ENCODE measurements at regions not wholly inside any gene's neighbourhood (a gene's known extent, or its start where the extent isn't known, plus 50 kb on each side); places are given as distances from the start of the nearest gene placed in this dataset.

DNA sequence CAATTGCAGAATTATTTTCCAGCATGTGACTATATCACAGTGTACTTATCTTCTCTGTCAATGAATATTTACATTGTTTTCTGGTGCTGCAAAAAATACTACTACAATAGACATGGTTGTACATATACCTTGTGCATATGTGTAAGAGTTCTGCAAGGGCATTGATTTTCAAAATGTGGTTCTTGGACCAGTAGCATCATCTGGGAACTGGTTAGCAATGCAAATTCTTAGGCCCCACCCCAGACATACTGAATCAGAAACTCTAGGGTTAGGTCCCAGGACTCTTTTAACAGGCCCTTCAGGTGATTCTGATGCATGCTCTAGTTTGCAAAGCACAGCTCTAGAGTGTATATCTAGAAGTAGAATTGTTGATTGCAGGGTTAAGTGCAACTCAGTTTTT lies 292.3 kb downstream of the ZNF621 start:
- DNase-seq (ENCODE audit: low read depth): no peak

DNA sequence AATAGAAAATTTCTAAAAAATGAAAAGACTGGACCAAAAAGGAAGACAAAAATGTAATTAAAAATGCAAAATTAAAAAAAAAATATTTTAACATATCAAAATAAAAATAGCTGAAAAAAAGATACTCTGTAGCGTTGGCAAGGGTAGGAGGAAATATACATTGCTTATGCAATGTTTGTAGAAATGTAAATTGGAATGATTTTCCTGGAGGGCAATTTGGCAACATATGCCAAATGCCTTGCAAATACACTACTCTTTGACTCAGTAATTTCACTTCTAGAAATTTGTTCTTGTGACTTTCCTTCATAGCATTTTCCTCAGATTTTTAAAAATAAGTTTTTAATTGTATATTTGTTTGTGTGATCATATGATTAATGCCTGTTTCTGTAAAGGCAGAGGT lies 296.6 kb downstream of the ZNF621 start:
- no peak for DNase-seq (ENCODE audit: low read depth)

DNA sequence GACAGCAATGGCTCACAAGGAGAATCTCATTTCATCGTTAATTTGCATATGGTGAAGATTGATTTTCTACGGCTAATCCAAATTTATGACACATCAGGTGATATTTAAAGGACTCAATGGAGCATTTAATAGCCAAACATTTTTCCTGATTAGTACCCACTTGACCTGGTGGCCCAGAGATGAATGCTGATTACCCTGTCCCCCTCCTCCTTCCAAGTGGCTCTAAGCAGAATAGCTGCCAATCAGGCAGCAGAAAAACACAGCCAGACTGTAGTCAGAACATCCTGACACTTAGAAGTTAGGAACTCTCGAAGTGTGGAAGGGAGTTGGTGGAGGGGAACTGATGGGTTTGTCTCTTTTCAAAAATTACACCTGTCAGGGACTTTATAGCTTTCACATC lies 302.5 kb downstream of the ZNF621 start:
- no peak for DNase-seq (ENCODE audit: low read depth)

DNA sequence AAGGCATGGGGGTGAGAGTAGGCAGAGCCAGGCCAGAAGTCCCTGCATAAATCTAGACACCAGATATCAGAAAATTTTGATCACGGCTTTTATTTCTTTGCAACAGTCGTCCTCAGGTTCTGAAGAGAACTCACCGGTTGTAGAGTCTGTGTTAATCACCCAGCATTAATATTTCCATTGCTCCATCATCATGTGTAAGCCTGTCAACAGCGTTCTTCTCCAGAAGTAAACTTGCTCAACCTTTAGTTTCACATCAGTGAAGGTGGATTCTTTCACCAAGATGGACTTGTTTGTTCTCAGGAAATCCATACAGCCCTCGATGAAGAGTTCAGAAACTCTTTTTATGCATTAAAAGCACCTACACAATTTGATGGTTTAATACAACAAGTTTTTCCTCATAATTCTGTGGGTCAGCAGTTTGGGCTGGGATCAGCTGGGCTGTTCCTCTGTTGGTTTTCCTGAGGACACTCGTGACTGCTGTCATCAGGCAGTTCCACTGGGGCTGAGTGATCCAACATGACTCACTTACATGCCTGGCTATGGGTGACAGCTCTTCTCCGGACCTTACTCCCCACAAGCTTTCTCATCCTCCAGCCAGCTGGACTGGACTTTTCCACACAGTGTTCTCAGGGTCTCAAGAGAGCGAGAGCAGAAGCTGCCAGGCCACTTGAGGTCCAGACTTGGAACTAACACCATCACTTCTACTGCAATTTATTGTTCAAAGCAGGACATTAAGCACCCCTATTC lies 303.4 kb downstream of the ZNF621 start:
- DNase-seq (ENCODE audit: low read depth): peak; percentile 92

DNA sequence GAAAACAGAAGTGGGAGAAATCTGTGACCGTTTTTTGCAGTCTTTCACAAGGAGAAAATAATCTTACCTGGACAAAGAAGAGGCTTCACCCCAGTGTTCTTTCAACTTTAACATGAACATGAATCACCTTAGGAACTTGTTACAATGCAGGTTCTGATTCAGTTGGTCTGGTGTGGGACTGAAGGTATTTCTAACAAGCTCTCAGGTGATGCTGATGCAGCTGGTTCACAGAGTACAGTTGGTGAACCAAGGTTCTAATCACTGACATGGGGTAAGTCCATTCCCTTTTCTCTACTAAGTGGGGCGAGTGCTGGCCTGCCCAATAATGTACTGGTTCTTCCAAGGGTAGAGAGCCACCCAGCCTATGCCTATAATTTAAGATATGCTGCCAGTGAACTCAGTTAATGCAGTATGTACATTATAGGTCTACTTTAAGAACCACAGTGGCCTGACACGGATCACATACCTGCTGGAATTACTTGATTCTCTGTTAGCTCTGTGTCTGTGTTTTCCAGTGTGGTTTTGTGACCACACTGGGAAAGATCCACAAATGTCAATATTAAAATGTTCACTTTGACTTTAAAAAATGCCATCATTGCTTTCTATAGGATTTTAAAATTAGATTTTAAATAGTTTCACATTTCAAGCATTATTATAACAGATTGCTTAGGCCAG lies 304.1 kb downstream of the ZNF621 start:
- DNase-seq (ENCODE audit: low read depth): no peak

DNA sequence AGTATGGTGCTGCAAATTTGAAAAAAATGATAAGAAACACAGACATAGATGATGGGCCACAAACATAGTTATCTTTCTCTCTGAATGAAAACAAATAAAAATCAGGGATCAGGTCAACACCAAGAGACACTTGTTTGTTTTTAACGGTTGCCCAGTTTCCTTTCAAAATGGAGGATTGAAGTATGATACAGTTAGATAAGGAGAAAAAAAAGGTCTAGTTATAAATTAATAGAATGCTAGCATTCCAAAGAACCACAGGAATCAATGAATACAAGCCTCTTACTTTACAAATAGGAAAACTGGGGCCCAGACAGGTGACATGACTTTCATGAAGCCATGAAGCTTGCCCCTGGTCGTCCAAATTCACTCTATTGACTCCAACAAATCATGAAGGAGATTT lies 305.1 kb downstream of the ZNF621 start:
- DNase-seq (ENCODE audit: low read depth): no peak

DNA sequence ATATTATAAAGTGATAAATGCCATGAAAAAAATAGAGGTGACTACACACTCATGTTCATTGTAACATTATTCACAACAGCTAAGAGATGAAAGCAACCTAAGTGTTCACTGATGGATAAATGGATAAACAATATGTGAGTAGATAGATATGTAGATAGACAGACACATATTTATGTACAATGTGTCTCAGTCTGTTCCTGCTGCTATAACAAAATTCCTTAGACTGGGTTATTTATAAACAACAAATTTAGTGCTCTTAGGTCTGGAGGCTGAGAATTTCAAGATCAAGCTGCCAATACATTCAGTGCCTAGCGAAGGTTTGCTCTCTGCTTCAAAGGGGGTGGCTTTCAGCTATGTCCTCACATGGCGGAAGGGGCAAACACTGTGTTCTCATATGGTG lies 312.5 kb downstream of the ZNF621 start:
- no peak for DNase-seq (ENCODE audit: low read depth)

DNA sequence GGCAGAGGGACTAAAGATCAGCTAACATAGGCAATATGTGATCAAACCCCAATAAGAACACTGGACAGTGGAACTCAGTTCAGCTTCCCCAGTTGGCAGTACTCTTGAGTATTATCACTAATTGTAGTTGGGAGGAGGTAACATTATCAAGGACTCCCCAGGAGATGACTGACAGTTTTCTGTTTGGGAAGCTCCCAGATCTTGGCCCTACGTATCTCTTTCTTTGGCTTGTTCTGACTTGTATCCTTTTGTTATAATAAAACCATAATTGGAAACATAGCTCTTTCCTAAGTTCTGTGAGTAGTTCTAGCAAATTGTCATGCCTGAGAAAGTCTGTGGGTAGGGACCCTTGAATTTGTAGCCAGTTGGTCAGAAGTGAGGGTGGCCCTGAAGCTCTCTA lies 316.4 kb downstream of the ZNF621 start:
- DNase-seq (ENCODE audit: low read depth): no peak

DNA sequence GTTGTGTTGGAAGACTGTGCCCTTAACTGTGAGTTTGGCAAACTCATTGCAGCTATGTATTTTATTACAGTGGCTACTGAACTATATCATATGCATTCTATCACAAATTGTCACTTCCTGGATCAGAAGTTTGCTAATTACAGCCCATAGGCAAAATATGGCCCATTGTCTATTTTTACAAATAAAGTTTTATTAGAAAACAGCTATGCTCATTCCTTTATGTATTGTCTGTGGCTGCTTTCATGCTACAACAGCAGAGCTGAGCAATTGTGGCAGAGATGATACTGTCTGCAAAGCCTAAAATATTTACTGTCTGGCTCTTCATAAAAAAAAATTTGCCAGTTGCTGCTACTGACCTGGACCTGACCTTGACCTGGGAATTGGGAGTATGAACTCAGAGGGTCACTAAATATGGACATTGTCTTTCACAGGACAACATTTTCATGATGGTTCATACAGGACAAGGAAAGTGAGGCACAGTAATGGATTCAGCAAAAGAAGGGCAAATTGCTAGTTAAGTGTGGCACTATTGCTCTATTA lies 316.9 kb downstream of the ZNF621 start:
- DNase-seq (ENCODE audit: low read depth): no peak

DNA sequence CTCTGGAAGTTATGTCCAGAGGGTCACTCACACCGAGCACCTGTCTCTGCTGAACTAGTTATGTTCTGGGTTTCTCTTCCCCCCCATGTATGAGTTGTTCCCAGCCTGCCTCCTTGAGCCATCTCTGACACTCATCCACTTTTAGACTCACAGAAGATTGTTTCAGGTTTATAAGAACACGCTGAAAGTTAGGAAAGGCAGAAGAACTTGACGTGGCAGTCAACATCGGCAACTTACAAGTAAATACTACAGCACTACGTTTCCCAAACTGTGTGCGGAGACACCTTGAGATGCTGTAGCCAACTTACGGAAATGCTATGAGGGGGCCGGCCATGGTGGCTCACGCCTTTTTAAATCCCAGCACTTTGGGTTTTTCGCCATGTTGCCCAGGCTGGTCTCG lies 318.0 kb downstream of the ZNF621 start:
- no peak for DNase-seq (ENCODE audit: low read depth)

DNA sequence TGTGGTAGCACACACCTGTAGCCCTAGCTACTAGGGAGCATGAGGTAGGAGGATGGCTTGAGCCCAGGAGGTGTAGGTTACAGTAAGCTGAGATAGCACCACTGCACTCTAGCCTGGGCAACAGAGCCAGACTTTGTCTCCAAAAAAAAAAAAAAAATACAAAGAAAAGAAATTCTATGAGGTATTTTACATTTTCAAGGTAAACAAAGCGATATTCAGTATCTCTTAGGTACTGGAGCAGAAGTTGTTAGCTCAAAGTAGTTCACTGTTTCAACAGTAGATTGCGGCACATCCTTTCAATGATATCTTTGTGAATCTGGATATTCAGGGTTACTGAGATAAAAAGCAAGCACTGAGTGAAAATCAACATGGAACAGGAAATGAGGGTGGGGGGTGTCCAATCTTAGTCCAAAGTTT lies 318.5 kb downstream of the ZNF621 start:
- no peak for DNase-seq (ENCODE audit: low read depth)

DNA sequence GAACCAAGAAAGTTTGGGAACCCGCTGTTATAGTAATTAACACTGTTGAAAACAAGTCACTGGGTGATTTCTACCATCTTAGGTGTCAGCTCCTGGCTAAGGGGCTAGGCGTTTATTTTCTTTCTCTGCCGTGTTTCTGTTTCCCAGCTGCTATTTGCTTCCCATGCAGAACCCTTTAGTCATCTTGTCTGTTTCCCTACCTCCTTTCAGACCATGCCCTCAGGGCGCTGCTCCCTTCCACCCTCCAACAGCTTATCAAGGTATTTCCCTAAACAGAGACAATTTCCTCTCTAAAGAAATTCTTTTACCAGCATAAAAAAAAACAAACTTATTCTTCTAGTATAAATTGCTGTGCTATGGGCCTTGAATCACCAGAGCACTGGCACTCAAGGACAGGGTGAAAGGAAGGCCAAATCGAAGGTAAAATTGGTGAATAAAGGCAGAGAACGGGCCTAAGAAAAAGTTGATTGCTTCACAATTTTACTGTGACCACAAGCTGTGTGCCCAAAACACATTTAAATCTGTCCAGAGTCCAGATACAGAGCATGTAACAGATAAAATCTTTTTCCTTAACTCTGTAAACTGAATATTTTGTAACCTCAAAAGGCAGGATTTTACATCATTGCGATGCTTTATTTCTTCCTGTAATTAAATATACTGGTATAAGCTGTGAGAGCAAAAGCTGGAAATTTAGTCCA lies 319.2 kb downstream of the ZNF621 start:
- DNase-seq (ENCODE audit: low read depth): peak; percentile 92

DNA sequence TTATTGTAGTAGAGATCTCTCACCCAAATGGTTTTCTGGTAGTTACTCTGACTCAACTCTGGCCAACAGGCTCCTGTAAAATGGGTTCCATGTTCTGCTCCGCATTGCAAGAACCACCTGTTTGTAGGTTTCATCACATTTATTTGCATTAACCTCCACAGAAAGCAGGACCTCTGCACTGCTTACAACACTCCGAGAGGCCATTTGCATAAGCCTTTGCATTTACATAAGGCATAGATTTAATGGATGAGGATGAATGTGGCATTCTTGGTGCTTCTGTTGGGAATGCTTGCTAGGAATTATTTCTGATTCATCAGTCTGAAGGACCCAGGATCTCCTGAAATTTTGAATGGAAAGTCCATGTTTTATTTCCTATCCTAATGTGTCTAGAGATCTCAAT lies 320.1 kb downstream of the ZNF621 start:
- no peak for DNase-seq (ENCODE audit: low read depth)

DNA sequence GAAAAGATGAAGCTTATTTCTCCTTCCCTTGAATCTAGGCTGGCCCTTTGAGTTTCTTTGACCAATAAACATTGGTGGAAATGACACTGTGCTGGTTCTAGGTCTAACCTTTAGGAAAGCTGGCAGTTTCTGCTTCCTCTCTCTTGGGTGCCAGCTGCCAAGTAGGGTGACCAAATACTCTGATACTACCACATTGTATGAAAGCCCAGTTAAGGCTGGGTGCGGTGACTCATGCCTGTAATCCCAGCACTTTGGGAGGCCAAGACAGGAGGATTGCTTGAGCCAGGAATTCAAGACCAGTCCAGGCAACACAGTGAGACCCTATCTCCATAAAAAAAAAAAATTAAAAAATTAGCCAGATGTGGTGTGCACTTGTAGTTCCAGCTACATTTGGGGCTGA lies 320.7 kb downstream of the ZNF621 start:
- peak; percentile 55 for DNase-seq (ENCODE audit: low read depth)

DNA sequence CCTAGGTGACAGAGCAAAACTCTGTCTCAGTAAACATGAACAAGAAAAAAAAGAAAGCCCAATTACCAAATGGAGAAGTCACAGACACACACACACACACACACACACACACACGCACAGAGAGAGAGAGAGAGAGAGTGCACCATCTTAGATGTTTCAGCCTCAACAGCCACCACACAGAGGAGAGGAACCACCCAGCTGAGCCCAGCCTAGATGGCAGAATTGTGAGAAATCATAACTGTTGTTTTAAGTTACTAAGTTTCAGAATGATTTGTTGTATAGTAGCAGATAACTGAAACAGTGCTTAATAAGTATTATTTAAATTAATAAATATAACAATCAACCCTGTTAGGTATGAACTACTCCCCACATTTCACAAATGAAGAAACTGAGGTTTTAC lies 321.2 kb downstream of the ZNF621 start:
- DNase-seq (ENCODE audit: low read depth): no peak

DNA sequence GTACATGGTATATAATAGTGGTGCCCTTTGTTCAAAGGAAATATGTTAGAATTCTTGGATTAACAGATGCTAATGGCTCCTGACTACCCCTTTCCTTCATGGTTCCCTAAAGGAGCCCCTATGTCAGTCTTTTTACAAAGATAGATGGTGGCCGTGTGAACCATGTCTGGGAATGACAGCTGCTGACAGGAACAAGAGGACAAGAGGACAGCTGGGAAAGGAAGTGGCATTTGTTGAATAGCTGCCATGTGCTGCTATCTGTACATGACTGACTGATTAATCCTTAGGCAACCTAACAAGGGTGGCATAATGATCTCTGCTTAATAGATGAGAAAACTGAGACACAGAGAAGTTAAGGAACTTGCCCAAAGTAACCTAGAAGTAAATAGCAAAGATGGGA lies 321.7 kb downstream of the ZNF621 start:
- no peak for DNase-seq (ENCODE audit: low read depth)

DNA sequence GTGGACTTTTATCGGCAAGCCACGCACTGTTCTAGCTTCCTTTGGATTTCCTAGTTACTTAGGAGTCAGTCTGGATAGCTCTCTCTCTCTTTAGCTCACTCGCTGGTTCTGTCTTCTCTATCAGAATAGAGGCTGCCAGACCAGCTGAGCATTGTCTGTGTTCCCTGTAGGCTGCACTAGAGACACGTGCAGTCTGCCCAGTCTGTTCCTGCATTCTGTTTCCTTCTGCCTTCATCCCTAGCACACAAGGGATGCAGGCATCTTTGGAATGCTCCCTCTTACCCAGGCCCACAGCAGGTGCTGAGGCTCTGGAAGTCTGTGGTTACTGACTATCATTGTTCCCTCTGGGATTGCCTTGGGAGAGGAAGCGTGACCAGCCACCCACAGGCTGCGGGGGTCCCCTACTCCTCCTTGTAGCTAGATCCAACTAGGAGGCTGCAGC lies 322.8 kb downstream of the ZNF621 start:
- peak; percentile 91 for DNase-seq (ENCODE audit: low read depth)

DNA sequence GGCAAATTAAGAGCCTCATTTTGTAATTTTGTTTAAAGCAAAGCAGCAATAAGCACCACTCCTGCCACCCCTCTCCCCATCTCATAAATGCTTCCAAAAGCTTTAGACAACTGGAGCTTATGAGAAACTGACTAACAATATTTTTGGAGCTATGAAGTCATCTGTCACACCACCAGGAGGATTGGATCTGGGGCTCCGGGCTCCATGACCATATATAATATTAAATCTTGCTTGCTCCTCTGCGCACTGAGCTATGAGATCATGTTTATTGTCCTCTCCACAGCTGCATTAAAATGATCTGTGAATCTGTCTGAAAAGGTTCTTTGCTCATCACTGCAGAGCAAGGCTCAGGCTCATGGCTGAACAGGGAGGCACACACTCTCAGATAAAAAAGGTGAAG lies 323.7 kb downstream of the ZNF621 start:
- no peak for DNase-seq (ENCODE audit: low read depth)

DNA sequence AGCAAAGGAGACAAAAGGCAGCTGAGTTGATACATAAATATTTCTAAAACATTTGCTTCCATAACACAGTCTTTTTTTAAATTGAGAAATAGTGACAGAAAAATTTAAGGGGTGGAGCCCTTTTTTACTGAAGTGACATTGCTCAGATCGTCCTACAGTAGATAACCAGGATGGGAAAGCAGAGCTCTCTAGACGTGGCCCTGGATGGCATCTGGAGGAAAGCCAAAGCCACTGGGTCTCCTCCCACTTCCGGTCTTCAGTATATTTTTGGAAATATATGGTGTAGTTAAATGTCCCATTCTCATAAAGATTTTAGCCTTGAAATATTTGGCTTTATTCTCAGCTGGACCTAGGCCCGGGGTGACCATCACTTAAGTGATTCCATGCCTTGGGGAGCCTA lies 326.1 kb downstream of the ZNF621 start:
- DNase-seq (ENCODE audit: low read depth): no peak

DNA sequence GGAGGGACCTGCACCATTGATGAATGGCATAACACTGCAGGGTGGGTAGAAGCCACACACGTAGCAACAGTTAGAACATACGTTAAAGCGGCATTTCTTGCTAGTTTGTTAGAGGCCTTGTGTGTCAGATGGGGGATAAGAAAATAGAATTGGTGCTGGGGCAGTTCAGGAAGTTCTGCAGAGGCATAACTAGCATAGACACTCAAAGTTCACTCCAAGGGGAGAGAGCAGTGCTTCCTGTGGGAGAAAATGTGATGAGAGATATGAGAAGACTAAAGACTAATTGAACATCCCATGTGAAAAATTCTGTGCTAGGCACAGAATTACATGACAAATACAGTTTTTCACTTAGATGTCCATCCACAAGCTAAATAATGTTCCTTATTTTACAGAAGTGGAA lies 327.1 kb downstream of the ZNF621 start:
- DNase-seq (ENCODE audit: low read depth): no peak

DNA sequence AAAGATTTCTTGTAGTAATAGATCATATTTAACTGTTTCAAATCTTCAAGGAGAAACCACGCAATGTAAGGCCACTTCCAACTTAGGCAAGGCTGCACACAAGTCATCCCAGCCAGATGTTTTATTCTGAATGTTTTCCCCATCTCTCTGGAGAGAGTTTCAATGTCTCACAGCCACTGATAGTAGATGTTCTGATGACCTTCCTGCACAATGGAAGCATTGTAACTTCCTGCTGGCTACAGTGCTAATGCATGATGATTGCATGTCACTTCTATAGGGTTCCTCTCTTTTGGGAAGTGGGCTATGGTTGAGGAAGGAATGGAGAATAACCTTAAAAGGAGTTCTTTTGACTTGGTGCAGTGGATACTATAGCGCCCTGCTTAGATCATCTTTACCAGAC lies 328.0 kb downstream of the ZNF621 start:
- DNase-seq (ENCODE audit: low read depth): no peak

DNA sequence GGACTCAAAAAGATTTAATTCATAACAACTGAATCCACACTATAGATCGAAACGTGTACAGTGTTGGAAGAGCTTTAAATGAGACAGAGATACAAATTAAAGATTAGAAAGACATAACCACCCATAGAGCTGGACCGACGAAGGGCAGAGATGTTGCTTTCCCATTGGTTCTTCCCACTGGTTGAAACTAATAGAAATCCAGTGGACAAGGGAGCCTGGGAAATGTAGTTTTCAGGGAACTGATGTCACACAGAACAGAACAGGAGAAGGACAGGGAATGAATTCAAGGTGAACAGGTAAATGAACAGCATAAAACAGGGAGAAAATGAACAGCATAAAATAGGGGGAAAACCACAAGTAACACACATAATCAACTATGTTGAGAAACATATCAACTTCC lies 328.7 kb downstream of the ZNF621 start:
- no peak for DNase-seq (ENCODE audit: low read depth)

DNA sequence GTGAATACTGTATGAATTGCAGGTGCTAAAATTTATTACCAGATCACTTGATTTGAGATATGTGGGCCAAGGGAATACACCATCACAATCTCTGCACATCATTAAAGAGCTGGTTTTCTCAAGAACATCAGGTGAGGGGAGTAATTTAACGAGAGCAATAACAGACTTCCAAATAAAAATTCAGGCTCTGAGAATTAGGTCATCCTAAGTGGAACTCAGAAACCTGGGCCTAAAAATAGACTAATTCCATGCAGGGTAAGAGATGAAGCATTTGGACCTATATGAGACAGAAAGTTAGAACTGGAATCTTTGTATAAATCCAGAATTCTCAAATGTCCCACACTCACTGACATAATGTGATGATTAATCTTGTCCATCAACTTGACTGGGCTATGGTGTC lies 331.1 kb downstream of the ZNF621 start:
- no peak for DNase-seq (ENCODE audit: low read depth)

Data from RPMI7951 (cell line).